ENCODE measurements at regions not wholly inside any gene's neighbourhood (a gene's known extent, or its start where the extent isn't known, plus 50 kb on each side); places are given as distances from the start of the nearest gene placed in this dataset.

DNA sequence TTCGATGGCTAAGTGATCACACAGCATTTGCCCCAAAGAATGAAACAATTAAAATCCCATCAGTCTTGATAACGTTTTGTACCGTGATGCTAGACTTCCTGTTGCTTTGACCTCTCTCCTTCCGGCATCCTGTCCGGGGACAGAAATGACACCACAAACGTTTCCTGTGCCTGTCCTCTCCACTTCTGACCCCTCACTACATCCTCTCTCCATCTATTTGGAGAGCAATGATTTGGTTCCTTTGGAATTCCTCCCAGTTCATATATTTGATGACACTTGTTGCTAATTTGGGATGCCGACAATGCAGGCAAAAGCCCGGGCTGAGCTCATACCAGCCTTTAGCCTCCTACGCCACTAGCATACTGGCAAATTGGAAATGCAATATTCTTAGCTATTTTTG is 151.2 kb upstream of the CCDC68 start:
- Histone ChIP-seq H3K9me3 (ENCODE audit: control insufficient read depth in 4 of 4, insufficient read depth in 3 of 4, low read length in 3 of 4) (no peaks in the 10 kb centered on the region), H3K27me3 (ENCODE audit: control insufficient read depth in 3 of 3, insufficient read depth in 3 of 3, low read length in 2 of 3) (no peaks in the 10 kb centered on the region), H3K4me1 (ENCODE audit: control insufficient read depth in 5 of 5, insufficient read depth in 5 of 5, low read length in 5 of 5) (peaks cover 0 to 2% (median 0%) of the 10 kb centered on the region in 5 donors), H3K4me3 (no peak overlapping the region), H3K9ac (ENCODE audit: insufficient read depth in 1 of 2, low read length in 2 of 2) (no peak overlapping the region), H3K27ac (ENCODE audit: low read depth in 1 of 2, low read length in 1 of 2) (no peak overlapping the region), H3K36me3 (ENCODE audit: control insufficient read depth in 4 of 4, insufficient read depth in 4 of 4, low read length in 4 of 4) (no peaks in the 10 kb centered on the region)
- no peak for ATAC-seq (ENCODE audit: insufficient read depth, low FRiP score)
- TF ChIP-seq, protein P1, sequence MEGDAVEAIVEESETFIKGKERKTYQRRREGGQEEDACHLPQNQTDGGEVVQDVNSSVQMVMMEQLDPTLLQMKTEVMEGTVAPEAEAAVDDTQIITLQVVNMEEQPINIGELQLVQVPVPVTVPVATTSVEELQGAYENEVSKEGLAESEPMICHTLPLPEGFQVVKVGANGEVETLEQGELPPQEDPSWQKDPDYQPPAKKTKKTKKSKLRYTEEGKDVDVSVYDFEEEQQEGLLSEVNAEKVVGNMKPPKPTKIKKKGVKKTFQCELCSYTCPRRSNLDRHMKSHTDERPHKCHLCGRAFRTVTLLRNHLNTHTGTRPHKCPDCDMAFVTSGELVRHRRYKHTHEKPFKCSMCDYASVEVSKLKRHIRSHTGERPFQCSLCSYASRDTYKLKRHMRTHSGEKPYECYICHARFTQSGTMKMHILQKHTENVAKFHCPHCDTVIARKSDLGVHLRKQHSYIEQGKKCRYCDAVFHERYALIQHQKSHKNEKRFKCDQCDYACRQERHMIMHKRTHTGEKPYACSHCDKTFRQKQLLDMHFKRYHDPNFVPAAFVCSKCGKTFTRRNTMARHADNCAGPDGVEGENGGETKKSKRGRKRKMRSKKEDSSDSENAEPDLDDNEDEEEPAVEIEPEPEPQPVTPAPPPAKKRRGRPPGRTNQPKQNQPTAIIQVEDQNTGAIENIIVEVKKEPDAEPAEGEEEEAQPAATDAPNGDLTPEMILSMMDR (IDR thresholded peaks at IDR 0.05; ENCODE audit: control extremely low read depth, extremely low read depth): no peak
- peak in 2 of 3 donors; percentile 55 to 77 for DNase-seq
- 31 to 35% methylated on average over 9 of the region's 9 CpGs for WGBS, 2 donors

GRCh38 chr18:55109818-55110414 is 150.7 kb upstream of the CCDC68 start:
- Histone ChIP-seq H3K9me3 (ENCODE audit: control insufficient read depth in 4 of 4, insufficient read depth in 3 of 4, low read length in 3 of 4) (no peaks in the 10 kb centered on the region), H3K27ac (ENCODE audit: low read depth in 1 of 2, low read length in 1 of 2) (peak overlapping the region; percentile 56 to 70), H3K36me3 (ENCODE audit: control insufficient read depth in 4 of 4, insufficient read depth in 4 of 4, low read length in 4 of 4) (no peaks in the 10 kb centered on the region), H3K27me3 (ENCODE audit: control insufficient read depth in 3 of 3, insufficient read depth in 3 of 3, low read length in 2 of 3) (no peaks in the 10 kb centered on the region), H3K4me1 (ENCODE audit: control insufficient read depth in 5 of 5, insufficient read depth in 5 of 5, low read length in 5 of 5) (peaks cover 0 to 2% (median 0%) of the 10 kb centered on the region in 5 donors), H3K9ac (ENCODE audit: insufficient read depth in 1 of 2, low read length in 2 of 2) (no peak overlapping the region), H3K4me3 (no peak overlapping the region)
- TF ChIP-seq, protein P1 (IDR thresholded peaks at IDR 0.05; ENCODE audit: control extremely low read depth, extremely low read depth): no peak
- DNase-seq: no peak
- ATAC-seq (ENCODE audit: insufficient read depth, low FRiP score): no peak
- 56 to 69% methylated on average over 2 of the region's 2 CpGs for WGBS, 2 donors

GRCh38 chr18:55106906-55107305 is 147.6 kb upstream of the CCDC68 start:
- WGBS, 2 donors: 89 to 90% methylated on average over 3 of the region's 3 CpGs
- Histone ChIP-seq H3K36me3 (ENCODE audit: control insufficient read depth in 4 of 4, insufficient read depth in 4 of 4, low read length in 4 of 4) (no peaks in the 10 kb centered on the region), H3K27ac (ENCODE audit: low read depth in 1 of 2, low read length in 1 of 2) (no peak overlapping the region), H3K9me3 (ENCODE audit: control insufficient read depth in 4 of 4, insufficient read depth in 3 of 4, low read length in 3 of 4) (no peaks in the 10 kb centered on the region), H3K9ac (ENCODE audit: insufficient read depth in 1 of 2, low read length in 2 of 2) (no peak overlapping the region), H3K4me3 (no peak overlapping the region), H3K4me1 (ENCODE audit: control insufficient read depth in 5 of 5, insufficient read depth in 5 of 5, low read length in 5 of 5) (peaks cover 0 to 3% (median 0%) of the 10 kb centered on the region in 5 donors), H3K27me3 (ENCODE audit: control insufficient read depth in 3 of 3, insufficient read depth in 3 of 3, low read length in 2 of 3) (no peaks in the 10 kb centered on the region)
- DNase-seq (no peak), ATAC-seq (ENCODE audit: insufficient read depth, low FRiP score) (no peak)
- TF ChIP-seq, protein P1 (IDR thresholded peaks at IDR 0.05; ENCODE audit: control extremely low read depth, extremely low read depth): no peak

- TF ChIP-seq, protein P1 (IDR thresholded peaks at IDR 0.05; ENCODE audit: control extremely low read depth, extremely low read depth): no peak
- Histone ChIP-seq H3K27me3 (ENCODE audit: control insufficient read depth in 3 of 3, insufficient read depth in 3 of 3, low read length in 2 of 3) (no peaks in the 10 kb centered on the region), H3K36me3 (ENCODE audit: control insufficient read depth in 4 of 4, insufficient read depth in 4 of 4, low read length in 4 of 4) (no peaks in the 10 kb centered on the region), H3K4me3 (no peak overlapping the region), H3K9me3 (ENCODE audit: control insufficient read depth in 4 of 4, insufficient read depth in 3 of 4, low read length in 3 of 4) (no peaks in the 10 kb centered on the region), H3K4me1 (ENCODE audit: control insufficient read depth in 5 of 5, insufficient read depth in 5 of 5, low read length in 5 of 5) (peaks cover 0 to 3% (median 0%) of the 10 kb centered on the region in 5 donors), H3K9ac (ENCODE audit: insufficient read depth in 1 of 2, low read length in 2 of 2) (no peak overlapping the region), H3K27ac (ENCODE audit: low read depth in 1 of 2, low read length in 1 of 2) (no peak overlapping the region)
- DNase-seq: no peak
- no peak for ATAC-seq (ENCODE audit: insufficient read depth, low FRiP score)
- WGBS, 2 donors: 81 to 88% methylated on average over 2 of the region's 2 CpGs
Observed at GRCh38 chr18:55106466-55106865, 147.2 kb upstream of the CCDC68 start.

All from lung (tissue), 11 donors.